Uterus (tissue), 2 donors: ENCODE measurements at regions not wholly inside any gene's neighbourhood (a gene's known extent, or its start where the extent isn't known, plus 50 kb on each side); places are given as distances from the start of the nearest gene placed in this dataset.

Experiments used
- CTCF ChIP-seq, 4 experiments: fragments of 200-600 bp in 2 of 4; fragments of 450-650 bp in 2 of 4; sonication (generic) in 2 of 4; IDR thresholded peaks; one replicate each; pipeline ENCODE4 v1.5.1; 2016 to 2019; ENCODE audit warnings: antibody characterized with exemption in 4 of 4, mild to moderate bottlenecking in 2 of 4, moderate library complexity in 1 of 4
- POLR2A ChIP-seq, 2 donors: fragments of 450-650 bp; IDR thresholded peaks; one replicate each; pipeline ENCODE4 v1.6.1; 2016; ENCODE audit warnings: antibody characterized with exemption in 2 of 2, mild to moderate bottlenecking in 1 of 2, moderate library complexity in 1 of 2

GRCh38 chr3:76436894-76437293, 603.0 kb upstream of the ROBO2 start:
- TF ChIP-seq CTCF (IDR thresholded peaks at IDR 0.05) (no peak), POLR2A (IDR thresholded peaks at IDR 0.05) (no peak)
